Smooth muscle cell (in vitro differentiated cells): ENCODE measurements at regions not wholly inside any gene's neighbourhood (a gene's known extent, or its start where the extent isn't known, plus 50 kb on each side); places are given as distances from the start of the nearest gene placed in this dataset.

Experiments used
- DNase-seq: peaks from one replicate; lab custom pipeline; 2025; ENCODE audit not compliant: unreplicated experiment; lab: John Stamatoyannopoulos, UW
- H2AFZ ChIP-seq: fragments of 200-600 bp; sonication (generic); 2 replicates; pipeline ENCODE4 v1.6.0; 2016; ENCODE audit warnings: antibody characterized with exemption, low read depth, mild to moderate bottlenecking
- H3F3A ChIP-seq: fragments of 200-600 bp; sonication (generic); 2 replicates; pipeline ENCODE4 v1.6.0; 2017; ENCODE audit warnings: antibody characterized with exemption, low read depth
- H3K27ac ChIP-seq: fragments of 200-600 bp; sonication (generic); 2 replicates; pipeline ENCODE4 v1.5.1; 2016; ENCODE audit warnings: low read depth, mild to moderate bottlenecking
- H3K27me3 ChIP-seq: fragments of 200-600 bp; sonication (generic); 2 replicates; pipeline ENCODE4 v1.6.1; 2016; ENCODE audit warnings: low read depth, mild to moderate bottlenecking
- H3K36me3 ChIP-seq: fragments of 200-600 bp; sonication (generic); 2 replicates; pipeline ENCODE4 v1.5.1; 2016; ENCODE audit warnings: low read depth
- H3K4me1 ChIP-seq: fragments of 200-600 bp; sonication (generic); 2 replicates; pipeline ENCODE4 v1.5.1; 2016; ENCODE audit warnings: low read depth
- H3K4me2 ChIP-seq: fragments of 200-600 bp; sonication (generic); 2 replicates; pipeline ENCODE4 v1.6.0; 2016; ENCODE audit warnings: mild to moderate bottlenecking
- H3K4me3 ChIP-seq: fragments of 200-600 bp; sonication (generic); 2 replicates; pipeline ENCODE4 v1.5.1; 2016; ENCODE audit warnings: mild to moderate bottlenecking
- H3K79me2 ChIP-seq: fragments of 200-600 bp; sonication (generic); 2 replicates; pipeline ENCODE4 v1.6.0; 2016; ENCODE audit warnings: low read depth, mild to moderate bottlenecking
- H3K9ac ChIP-seq: fragments of 200-600 bp; sonication (generic); 2 replicates; pipeline ENCODE4 v1.6.0; 2016; ENCODE audit warnings: low read depth
- H3K9me3 ChIP-seq: fragments of 200-600 bp; sonication (generic); replicated peaks from 2 replicates; pipeline ENCODE4 v1.5.1; 2016; ENCODE audit warnings: low read depth
- H4K20me1 ChIP-seq: fragments of 200-600 bp; sonication (generic); 2 replicates; pipeline ENCODE4 v1.6.0; 2016; ENCODE audit warnings: low read depth
- WGBS: methylation state at CpG from one replicate; pipeline ENCODE4 v1.1.7; 2016; ENCODE audit warnings: low lambda C conversion rate; 5-methylcytosine and 5-hydroxymethylcytosine counted together
- TF ChIP-seq, protein P1 (sequence below): fragments of 200-600 bp; sonication (generic); IDR thresholded peaks from 2 replicates; pipeline ENCODE4 v1.5.1; 2017; ENCODE audit warnings: borderline replicate concordance, mild to moderate bottlenecking, antibody characterized with exemption; ENCODE audit not compliant: insufficient read depth, poor library complexity, severe bottlenecking

DNA sequence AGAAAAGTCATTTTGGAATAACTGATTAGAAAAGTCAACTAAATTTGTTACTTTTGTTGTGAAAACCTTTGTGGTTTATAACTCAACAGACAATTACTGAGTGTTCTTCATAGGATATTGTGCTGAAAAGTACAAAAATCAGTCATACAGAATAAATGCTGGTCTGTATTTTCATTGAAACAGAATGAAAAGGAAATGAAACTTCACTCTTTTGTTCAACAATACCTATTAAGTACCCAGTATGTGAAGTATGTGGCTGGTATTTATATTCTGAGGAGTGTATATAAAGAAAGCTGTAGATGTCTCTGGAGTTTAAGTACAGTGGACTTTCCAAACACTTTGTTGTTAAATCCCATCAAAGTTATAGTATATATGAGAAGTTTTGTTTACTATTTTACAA lies 828.4 kb upstream of the ATXN8OS start:
- no peaks in the 10 kb centered on the region for H3F3A ChIP-seq
- H3K4me1 ChIP-seq = no peaks in the 10 kb centered on the region
- no peaks in the 10 kb centered on the region for H3K27me3 ChIP-seq
- H3K4me2 ChIP-seq = no peak overlapping the region
- H3K4me3 ChIP-seq = no peak overlapping the region
- no peak for DNase-seq
- no peaks in the 10 kb centered on the region for H3K79me2 ChIP-seq
- no peaks in the 10 kb centered on the region for H3K36me3 ChIP-seq
- no peaks in the 10 kb centered on the region for H4K20me1 ChIP-seq
- H3K9ac ChIP-seq = no peak overlapping the region
- H3K27ac ChIP-seq = no peak overlapping the region
- TF ChIP-seq, protein P1, sequence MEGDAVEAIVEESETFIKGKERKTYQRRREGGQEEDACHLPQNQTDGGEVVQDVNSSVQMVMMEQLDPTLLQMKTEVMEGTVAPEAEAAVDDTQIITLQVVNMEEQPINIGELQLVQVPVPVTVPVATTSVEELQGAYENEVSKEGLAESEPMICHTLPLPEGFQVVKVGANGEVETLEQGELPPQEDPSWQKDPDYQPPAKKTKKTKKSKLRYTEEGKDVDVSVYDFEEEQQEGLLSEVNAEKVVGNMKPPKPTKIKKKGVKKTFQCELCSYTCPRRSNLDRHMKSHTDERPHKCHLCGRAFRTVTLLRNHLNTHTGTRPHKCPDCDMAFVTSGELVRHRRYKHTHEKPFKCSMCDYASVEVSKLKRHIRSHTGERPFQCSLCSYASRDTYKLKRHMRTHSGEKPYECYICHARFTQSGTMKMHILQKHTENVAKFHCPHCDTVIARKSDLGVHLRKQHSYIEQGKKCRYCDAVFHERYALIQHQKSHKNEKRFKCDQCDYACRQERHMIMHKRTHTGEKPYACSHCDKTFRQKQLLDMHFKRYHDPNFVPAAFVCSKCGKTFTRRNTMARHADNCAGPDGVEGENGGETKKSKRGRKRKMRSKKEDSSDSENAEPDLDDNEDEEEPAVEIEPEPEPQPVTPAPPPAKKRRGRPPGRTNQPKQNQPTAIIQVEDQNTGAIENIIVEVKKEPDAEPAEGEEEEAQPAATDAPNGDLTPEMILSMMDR = no peak
- no peaks in the 10 kb centered on the region for H3K9me3 ChIP-seq
- no peak overlapping the region for H2AFZ ChIP-seq

DNA sequence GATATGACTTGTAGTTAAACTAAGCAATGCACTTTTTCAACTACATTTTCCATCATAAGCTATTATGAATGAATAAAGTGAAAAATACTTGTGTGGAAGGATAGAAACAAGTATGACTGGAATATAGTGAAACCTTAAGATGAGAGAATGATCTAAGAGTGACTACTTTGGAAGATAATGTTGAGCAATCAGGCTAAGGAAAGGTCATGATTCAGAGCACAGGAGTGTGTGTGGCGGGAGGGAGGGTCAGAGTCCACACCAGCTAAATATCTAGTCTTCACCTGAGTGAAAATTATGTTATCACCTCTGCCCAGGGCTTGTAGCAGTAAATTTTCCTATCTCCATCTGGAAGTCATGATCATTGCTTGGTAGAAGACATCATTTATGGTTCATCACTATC lies 833.4 kb upstream of the ATXN8OS start:
- DNase-seq = no peak
- Histone ChIP-seq H3K4me3 (no peak overlapping the region), H3K9ac (no peak overlapping the region), H3F3A (no peaks in the 10 kb centered on the region), H3K4me1 (no peaks in the 10 kb centered on the region), H3K9me3 (no peaks in the 10 kb centered on the region), H3K27ac (no peak overlapping the region), H4K20me1 (no peaks in the 10 kb centered on the region), H3K27me3 (no peaks in the 10 kb centered on the region), H3K4me2 (no peak overlapping the region), H2AFZ (no peak overlapping the region), H3K36me3 (no peaks in the 10 kb centered on the region), H3K79me2 (no peaks in the 10 kb centered on the region)
- TF ChIP-seq, protein P1 = no peak
- WGBS = 69% methylated on average over 1 of the region's 1 CpG

DNA sequence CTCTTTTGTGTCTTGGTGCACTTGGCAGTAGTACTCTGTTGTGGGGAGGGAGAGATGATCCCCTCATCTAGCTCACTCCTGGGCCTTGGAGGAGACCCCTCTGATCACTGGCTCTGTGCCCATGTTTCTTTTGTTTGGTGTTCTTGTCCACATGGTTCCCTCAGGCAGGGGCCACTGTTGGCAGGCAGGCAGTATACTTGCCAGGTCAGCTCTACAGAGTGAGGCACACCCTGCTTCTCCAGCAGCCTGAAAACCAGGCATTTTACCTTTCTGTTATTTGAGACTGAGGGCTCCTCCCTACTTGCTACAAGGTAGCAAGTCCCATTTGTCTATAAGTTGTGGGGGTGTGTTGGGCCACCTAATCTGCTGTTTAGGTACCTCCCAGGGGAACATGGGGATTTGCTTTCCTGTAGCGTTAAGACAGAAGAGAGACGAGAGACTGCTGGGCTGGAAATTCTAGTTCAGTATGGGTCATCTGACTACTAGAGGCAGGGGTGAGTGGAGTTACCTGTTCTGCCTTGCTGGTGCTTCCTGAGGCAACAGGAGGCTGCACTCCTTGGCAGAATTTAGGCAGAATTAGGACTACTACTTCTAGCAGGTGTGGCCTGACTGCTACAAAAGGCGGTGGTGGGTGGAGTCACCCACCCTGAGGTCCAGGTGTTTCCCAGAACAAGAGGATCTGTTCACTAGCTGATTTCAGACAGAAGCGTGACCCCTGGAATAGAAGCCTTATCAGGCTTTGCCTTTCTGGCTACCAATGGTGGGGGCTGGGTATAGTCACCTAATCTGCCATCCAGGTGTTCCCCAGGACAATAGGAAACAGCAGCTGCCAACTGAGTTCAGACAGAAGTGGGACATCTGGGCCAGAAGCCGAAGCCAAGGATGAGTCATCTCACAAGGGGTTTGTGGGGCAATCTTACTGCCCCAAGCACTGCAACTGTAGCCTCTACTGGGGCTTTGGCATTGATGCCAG lies 843.0 kb upstream of the ATXN8OS start:
- H3K4me3 ChIP-seq = no peak overlapping the region
- no peaks in the 10 kb centered on the region for H4K20me1 ChIP-seq
- no peak overlapping the region for H3K9ac ChIP-seq
- no peak overlapping the region for H3K27ac ChIP-seq
- H3K4me2 ChIP-seq = no peak overlapping the region
- H3K4me1 ChIP-seq = no peaks in the 10 kb centered on the region
- no peaks in the 10 kb centered on the region for H3F3A ChIP-seq
- H3K79me2 ChIP-seq = no peaks in the 10 kb centered on the region
- H2AFZ ChIP-seq = no peak overlapping the region
- TF ChIP-seq, protein P1 = no peak
- no peaks in the 10 kb centered on the region for H3K27me3 ChIP-seq
- no peaks in the 10 kb centered on the region for H3K9me3 ChIP-seq
- WGBS = 79% methylated on average over 5 of the region's 5 CpGs
- no peaks in the 10 kb centered on the region for H3K36me3 ChIP-seq
- DNase-seq = no peak

DNA sequence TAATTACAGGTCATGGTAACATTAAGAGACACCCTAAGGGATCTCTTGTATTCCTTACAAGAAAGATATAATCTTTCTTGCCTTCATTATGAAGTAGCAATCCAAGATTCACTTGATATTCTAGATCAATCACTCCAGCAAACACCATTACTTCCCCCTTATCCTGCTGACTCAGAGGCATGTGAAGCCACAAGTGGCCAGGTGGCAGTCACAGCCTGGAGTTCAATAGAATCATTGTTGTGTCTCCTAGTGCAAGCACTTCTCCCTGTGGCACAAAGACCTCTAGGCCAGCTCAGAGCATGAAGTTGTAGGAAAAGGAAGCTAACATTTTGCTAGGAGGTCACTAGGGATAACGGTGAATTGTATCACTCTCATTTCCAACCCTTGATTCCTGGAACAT lies 864.3 kb upstream of the ATXN8OS start:
- H3K4me2 ChIP-seq = no peak overlapping the region
- H3K27me3 ChIP-seq = no peaks in the 10 kb centered on the region
- TF ChIP-seq, protein P1 = no peak
- WGBS = 88% methylated on average over 1 of the region's 1 CpG
- no peaks in the 10 kb centered on the region for H3K9me3 ChIP-seq
- H4K20me1 ChIP-seq = no peaks in the 10 kb centered on the region
- H3K4me1 ChIP-seq = no peaks in the 10 kb centered on the region
- H3F3A ChIP-seq = no peaks in the 10 kb centered on the region
- no peaks in the 10 kb centered on the region for H3K79me2 ChIP-seq
- no peak overlapping the region for H2AFZ ChIP-seq
- H3K27ac ChIP-seq = no peak overlapping the region
- no peak for DNase-seq
- no peak overlapping the region for H3K4me3 ChIP-seq
- no peaks in the 10 kb centered on the region for H3K36me3 ChIP-seq
- no peak overlapping the region for H3K9ac ChIP-seq
